ENCODE measurements at regions not wholly inside any gene's neighbourhood (a gene's known extent, or its start where the extent isn't known, plus 50 kb on each side); places are given as distances from the start of the nearest gene placed in this dataset.
"Not testable (repeated sequence)": the region's sequence is repeated elsewhere in the genome, so short reads cannot be mapped to it uniquely, and the experiment has no call there.

DNA sequence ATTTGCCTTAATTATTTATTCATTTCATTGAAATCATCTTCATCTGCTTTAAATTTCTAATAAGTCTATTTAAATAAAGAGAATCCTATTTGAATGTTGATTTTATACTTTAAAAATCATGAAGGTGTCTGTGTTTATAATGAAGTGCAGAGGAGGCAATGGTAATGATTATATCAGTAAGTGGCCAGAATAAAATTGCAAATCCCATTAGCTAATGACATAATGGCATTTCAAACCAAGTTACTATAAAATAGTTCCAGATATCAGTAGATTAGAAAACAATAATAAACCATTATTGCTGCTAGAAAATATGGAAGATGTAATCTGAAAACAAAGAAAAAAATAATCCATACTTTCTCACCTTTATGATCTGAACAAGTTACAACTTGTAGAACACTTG lies 647.8 kb upstream of the KLHL1 start:
- TF ChIP-seq, protein P1, sequence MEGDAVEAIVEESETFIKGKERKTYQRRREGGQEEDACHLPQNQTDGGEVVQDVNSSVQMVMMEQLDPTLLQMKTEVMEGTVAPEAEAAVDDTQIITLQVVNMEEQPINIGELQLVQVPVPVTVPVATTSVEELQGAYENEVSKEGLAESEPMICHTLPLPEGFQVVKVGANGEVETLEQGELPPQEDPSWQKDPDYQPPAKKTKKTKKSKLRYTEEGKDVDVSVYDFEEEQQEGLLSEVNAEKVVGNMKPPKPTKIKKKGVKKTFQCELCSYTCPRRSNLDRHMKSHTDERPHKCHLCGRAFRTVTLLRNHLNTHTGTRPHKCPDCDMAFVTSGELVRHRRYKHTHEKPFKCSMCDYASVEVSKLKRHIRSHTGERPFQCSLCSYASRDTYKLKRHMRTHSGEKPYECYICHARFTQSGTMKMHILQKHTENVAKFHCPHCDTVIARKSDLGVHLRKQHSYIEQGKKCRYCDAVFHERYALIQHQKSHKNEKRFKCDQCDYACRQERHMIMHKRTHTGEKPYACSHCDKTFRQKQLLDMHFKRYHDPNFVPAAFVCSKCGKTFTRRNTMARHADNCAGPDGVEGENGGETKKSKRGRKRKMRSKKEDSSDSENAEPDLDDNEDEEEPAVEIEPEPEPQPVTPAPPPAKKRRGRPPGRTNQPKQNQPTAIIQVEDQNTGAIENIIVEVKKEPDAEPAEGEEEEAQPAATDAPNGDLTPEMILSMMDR (IDR thresholded peaks at IDR 0.05) = no peak
- peaks cover 2% of the 10 kb centered on the region for H3K27me3 Mint-ChIP-seq (ENCODE audit: low read depth)
- no peaks in the 10 kb centered on the region for H3K36me3 Mint-ChIP-seq (ENCODE audit: low read depth)
- no peak overlapping the region for H3K4me3 Mint-ChIP-seq (ENCODE audit: unreplicated experiment)
- no peak overlapping the region for H3K27ac Mint-ChIP-seq (ENCODE audit: unreplicated experiment)
- peaks cover 3% of the 10 kb centered on the region for H3K9me3 Mint-ChIP-seq (ENCODE audit: low read depth)
- no peak for DNase-seq (ENCODE audit: low spot score)
- no peaks in the 10 kb centered on the region for H3K4me1 Mint-ChIP-seq (ENCODE audit: low read depth)

GRCh38 chr13:70755456-70755855 lies 647.2 kb upstream of the KLHL1 start:
- Mint-ChIP-seq H3K4me1 (ENCODE audit: low read depth) (no peaks in the 10 kb centered on the region), H3K4me3 (ENCODE audit: unreplicated experiment) (no peak overlapping the region), H3K27me3 (ENCODE audit: low read depth) (peaks cover 2% of the 10 kb centered on the region), H3K36me3 (ENCODE audit: low read depth) (no peaks in the 10 kb centered on the region), H3K27ac (ENCODE audit: unreplicated experiment) (no peak overlapping the region), H3K9me3 (ENCODE audit: low read depth) (peaks cover 7% of the 10 kb centered on the region)
- DNase-seq (ENCODE audit: low spot score) = no peak
- TF ChIP-seq, protein P1 (IDR thresholded peaks at IDR 0.05) = no peak

- Mint-ChIP-seq H3K27ac (ENCODE audit: unreplicated experiment) (no peak overlapping the region), H3K9me3 (ENCODE audit: low read depth) (peaks cover 18% of the 10 kb centered on the region), H3K36me3 (ENCODE audit: low read depth) (no peaks in the 10 kb centered on the region), H3K27me3 (ENCODE audit: low read depth) (no peaks in the 10 kb centered on the region), H3K4me1 (ENCODE audit: low read depth) (no peaks in the 10 kb centered on the region), H3K4me3 (ENCODE audit: unreplicated experiment) (no peak overlapping the region)
- TF ChIP-seq, protein P1 (IDR thresholded peaks at IDR 0.05) = no peak
- DNase-seq (ENCODE audit: low spot score) = no peak
Measured at GRCh38 chr13:70747262-70747661, 639.0 kb upstream of the KLHL1 start.

GRCh38 chr13:70746469-70746868 lies 638.2 kb upstream of the KLHL1 start:
- peaks cover 18% of the 10 kb centered on the region for H3K9me3 Mint-ChIP-seq (ENCODE audit: low read depth)
- not testable (repeated sequence) for H3K4me1 Mint-ChIP-seq (ENCODE audit: low read depth); H3K27ac Mint-ChIP-seq (ENCODE audit: unreplicated experiment); H3K27me3 Mint-ChIP-seq (ENCODE audit: low read depth); H3K36me3 Mint-ChIP-seq (ENCODE audit: low read depth); DNase-seq (ENCODE audit: low spot score); H3K4me3 Mint-ChIP-seq (ENCODE audit: unreplicated experiment)

GRCh38 chr13:70736622-70737317 lies 628.5 kb upstream of the KLHL1 start:
- TF ChIP-seq, protein P1 (IDR thresholded peaks at IDR 0.05) = no peak
- DNase-seq (ENCODE audit: low spot score) = no peak
- Mint-ChIP-seq H3K9me3 (ENCODE audit: low read depth) (no peaks in the 10 kb centered on the region), H3K4me1 (ENCODE audit: low read depth) (no peaks in the 10 kb centered on the region), H3K4me3 (ENCODE audit: unreplicated experiment) (no peak overlapping the region), H3K27ac (ENCODE audit: unreplicated experiment) (no peak overlapping the region), H3K27me3 (ENCODE audit: low read depth) (no peaks in the 10 kb centered on the region), H3K36me3 (ENCODE audit: low read depth) (no peaks in the 10 kb centered on the region)

DNA sequence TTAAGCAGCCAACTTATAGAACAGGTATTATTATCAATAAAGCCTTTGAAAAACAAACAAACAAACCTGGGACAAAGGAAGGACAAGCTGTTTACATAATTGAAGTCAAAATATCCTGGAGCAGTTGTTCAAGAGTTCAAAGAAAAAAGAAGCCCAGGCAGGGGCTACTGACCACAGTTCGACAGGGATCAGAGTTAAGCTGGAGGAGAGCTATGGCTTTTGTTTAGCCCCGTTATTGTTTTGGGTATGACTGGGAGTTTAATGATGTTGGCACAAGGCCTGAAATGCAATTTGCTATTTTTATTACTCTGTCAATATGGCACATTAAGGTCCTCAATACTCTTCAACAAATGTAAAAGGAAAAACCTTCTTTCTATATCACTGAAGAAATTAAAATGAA lies 624.4 kb upstream of the KLHL1 start:
- Mint-ChIP-seq H3K27me3 (ENCODE audit: low read depth) (no peaks in the 10 kb centered on the region), H3K4me1 (ENCODE audit: low read depth) (no peaks in the 10 kb centered on the region), H3K9me3 (ENCODE audit: low read depth) (no peaks in the 10 kb centered on the region), H3K4me3 (ENCODE audit: unreplicated experiment) (no peak overlapping the region), H3K27ac (ENCODE audit: unreplicated experiment) (no peak overlapping the region), H3K36me3 (ENCODE audit: low read depth) (no peaks in the 10 kb centered on the region)
- TF ChIP-seq, protein P1 (IDR thresholded peaks at IDR 0.05) = no peak
- no peak for DNase-seq (ENCODE audit: low spot score)
